Heart right ventricle (tissue), 16 donors: ENCODE measurements at regions not wholly inside any gene's neighbourhood (a gene's known extent, or its start where the extent isn't known, plus 50 kb on each side); places are given as distances from the start of the nearest gene placed in this dataset.

Source experiments
- ATAC-seq, 8 donors: fragments of 200-7000 bp; cut with Tn5 transposase; one replicate each; pipeline ENCODE4 v1.9.1; 2020; ENCODE audit warnings: mild to moderate bottlenecking in 8 of 8, moderate library complexity in 8 of 8, moderate number of reproducible peaks in 1 of 8
- DNase-seq, 2 donors: peaks; one replicate each; pipeline ENCODE4 v3.0.0-alpha.2; 2020
- H3K27ac ChIP-seq, 10 donors: fragments of 200-600 bp; sonication (generic) in 2 of 10; one replicate each; pipeline versions ENCODE4 v1.5.0 to v1.8.0; 2020 to 2022; ENCODE audit warnings: mild to moderate bottlenecking in 3 of 10
- H3K27me3 ChIP-seq, 7 donors: fragments of 200-600 bp; one replicate each; pipeline ENCODE4 v1.8.0; 2021 to 2022; ENCODE audit warnings: mild to moderate bottlenecking in 2 of 7
- H3K36me3 ChIP-seq, 9 donors: fragments of 200-600 bp; sonication (generic) in 1 of 9; one replicate each; pipeline versions ENCODE4 v1.5.0 to v1.8.0; 2020 to 2022; ENCODE audit warnings: mild to moderate bottlenecking in 2 of 9
- H3K4me1 ChIP-seq, 9 donors: fragments of 200-600 bp; sonication (generic) in 1 of 9; one replicate each; pipeline versions ENCODE4 v1.5.0 to v1.8.0; 2020 to 2022; ENCODE audit warnings: mild to moderate bottlenecking in 4 of 9
- H3K4me3 ChIP-seq, 10 donors: fragments of 200-600 bp; sonication (generic) in 2 of 10; one replicate each; pipeline versions ENCODE4 v1.5.0 to v1.8.0; 2020 to 2022; ENCODE audit warnings: mild to moderate bottlenecking in 7 of 10, moderate library complexity in 2 of 10
- H3K9me3 ChIP-seq, 11 donors: fragments of 200-600 bp in 10 of 11; sonication (generic) in 2 of 11; one replicate each; pipeline versions ENCODE4 v1.5.0 to v1.8.0; 2013 to 2022; ENCODE audit warnings: mild to moderate bottlenecking in 2 of 11, control low read depth in 1 of 11, moderate library complexity in 1 of 11
- CTCF ChIP-seq, 9 donors: fragments of 200-600 bp; sonication (generic) in 2 of 9; IDR thresholded peaks; one replicate each; pipeline versions ENCODE4 v1.5.0 to v1.8.0; 2021 to 2022; ENCODE audit warnings: antibody characterized with exemption in 9 of 9, mild to moderate bottlenecking in 5 of 9, moderate library complexity in 1 of 9
- WGBS, 2 donors: extraction: QIAGEN DNeasy Blood & Tissue Kit; methylation state at CpG; one replicate each; pipeline ENCODE4 v1.1.7; 2013; ENCODE audit warnings: inconsistent platforms in 1 of 2; 5-methylcytosine and 5-hydroxymethylcytosine counted together
- intact Hi-C, 10 donors: fragments of 100-400 bp; cut with DNase I; formaldehyde crosslinking; loops; one replicate each; pipeline versions ENCODE4 v1.11.1 to v1.14.2; 2022
- donor health status: Arrhythmogenic right ventricular cardiomyopathy.
- donor health status: ischemic (EF 13 %, LVEDD 7.1; RV severe dilation, severe dysfunction).
- donor health status: healthy with polysubstance abuse.
- donor health status: DM: no; HTN: yes; CAD: no.
- donor health status: DM: no; HTN: no; CAD: no.
- donor health status: ischemic (EF 25% LVEDD 6.9; RV normal size, moderate dysfunction).
- donor health status: ischemic (EF 25% LVEDD 5.7; RV mildly dilated, moderate dysfunction).
- donor health status: healthy.
- donor health status: DM: yes; HTN: yes; CAD: no.
- donor health status: Ischemic cardiomyopathy.
- donor health status: ischemic (EF 35%, LVEDD 5.7; RV mildly dilated, moderate dysfunction).
- donor health status: nonischemic (EF 11% LVEDD 7.7; RV severe dilation, severe dysfunction).
- donor health status: DM: yes; HTN: yes; CAD: no.
- donor health status: PGD.
- donor health status: ischemic (EF 29% LVEDD 5.4; RV normal size, mild dysfunction).
- donor health status: nonischemic (EF 23%, LVEDD 6.1; RV moderate dilation, normal function).

- DNase-seq (no peak), ATAC-seq (no peak)
- intact Hi-C loops: no loop called here
- Histone ChIP-seq H3K27me3 (no peaks in the 10 kb centered on the region), H3K4me3 (no peak overlapping the region), H3K9me3 (peaks cover 0 to 6% (median 0%) of the 10 kb centered on the region in 11 donors), H3K36me3 (no peaks in the 10 kb centered on the region), H3K27ac (no peak overlapping the region), H3K4me1 (no peaks in the 10 kb centered on the region)
- no peak for TF ChIP-seq CTCF (IDR thresholded peaks at IDR 0.05)
- 81 to 84% methylated on average over 4 of the region's 4 CpGs for WGBS, 2 donors
These were observed 1515.2 kb downstream of the FAM181B start for GRCh38 chr11:81218440-81218839.

DNA sequence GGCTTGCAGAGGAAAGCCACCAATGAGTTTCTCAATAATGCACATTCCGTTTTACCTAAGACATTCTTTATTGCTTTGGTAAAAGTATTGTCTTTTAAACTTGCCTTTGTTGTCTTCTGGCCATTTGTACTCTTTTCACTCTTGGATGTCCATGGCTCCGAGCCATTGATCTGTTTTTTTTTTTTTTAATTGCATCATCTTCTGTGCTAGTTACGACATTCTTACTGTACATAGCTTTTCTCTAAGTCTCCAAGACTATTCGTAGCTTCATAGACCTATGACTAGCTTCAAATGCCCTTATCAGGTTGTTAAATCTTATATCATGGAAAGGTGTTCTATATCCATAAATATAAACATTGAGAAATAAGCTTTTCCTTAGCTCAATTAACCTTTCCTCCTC, 1522.6 kb downstream of the FAM181B start:
- intact Hi-C loops: no loop called here
- WGBS, 2 donors: 72 to 81% methylated on average over 4 of the region's 4 CpGs
- no peak overlapping the region for H3K4me3 ChIP-seq
- ATAC-seq: no peak
- peaks cover 0 to 6% (median 0%) of the 10 kb centered on the region in 11 donors for H3K9me3 ChIP-seq
- no peaks in the 10 kb centered on the region for H3K27me3 ChIP-seq
- no peaks in the 10 kb centered on the region for H3K4me1 ChIP-seq
- no peak for TF ChIP-seq CTCF (IDR thresholded peaks at IDR 0.05)
- DNase-seq: no peak
- H3K36me3 ChIP-seq: no peaks in the 10 kb centered on the region
- no peak overlapping the region for H3K27ac ChIP-seq

- no peak for TF ChIP-seq CTCF (IDR thresholded peaks at IDR 0.05)
- Histone ChIP-seq H3K9me3 (no peaks in the 10 kb centered on the region), H3K4me1 (no peaks in the 10 kb centered on the region), H3K36me3 (no peaks in the 10 kb centered on the region), H3K4me3 (no peak overlapping the region), H3K27me3 (no peaks in the 10 kb centered on the region), H3K27ac (no peak overlapping the region)
- DNase-seq (peak in 1 of 2 donors; percentile 6), ATAC-seq (no peak)
- WGBS, 2 donors: 93 to 94% methylated on average over 43 of the region's 43 CpGs
- intact Hi-C loops: no loop called here
These were observed 1526.1 kb downstream of the FAM181B start for GRCh38 chr11:81207421-81208054.

DNA sequence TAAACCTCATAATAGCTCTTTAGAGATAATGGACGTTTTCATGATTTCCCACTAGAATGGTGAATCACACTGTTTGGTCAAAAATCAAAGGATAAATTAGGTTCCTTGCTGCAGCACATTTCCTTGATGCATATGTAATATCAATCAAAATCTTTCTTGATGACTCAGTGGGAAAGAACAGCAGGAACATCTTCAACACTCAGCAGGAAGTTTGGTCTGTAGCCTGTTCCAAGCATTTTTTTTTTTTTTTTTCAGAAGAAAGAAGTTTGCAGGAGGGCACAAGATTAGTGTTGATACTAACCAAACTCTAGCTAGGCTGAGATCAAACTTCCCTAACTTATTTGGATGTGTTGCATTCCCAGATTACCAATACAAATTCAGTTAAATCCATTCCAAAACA, 1529.8 kb downstream of the FAM181B start:
- ATAC-seq: no peak
- Histone ChIP-seq H3K4me3 (no peak overlapping the region), H3K36me3 (no peaks in the 10 kb centered on the region), H3K27me3 (no peaks in the 10 kb centered on the region), H3K27ac (no peak overlapping the region), H3K9me3 (peaks cover 0 to 6% (median 0%) of the 10 kb centered on the region in 11 donors), H3K4me1 (no peaks in the 10 kb centered on the region)
- WGBS, 2 donors: 39% methylated on average over 1 of the region's 1 CpG
- DNase-seq: no peak
- intact Hi-C loops: no loop called here
- TF ChIP-seq CTCF (IDR thresholded peaks at IDR 0.05): no peak
